Kidney epithelial cell (primary cell): ENCODE measurements at regions not wholly inside any gene's neighbourhood (a gene's known extent, or its start where the extent isn't known, plus 50 kb on each side); places are given as distances from the start of the nearest gene placed in this dataset.

ENCODE experiments used
- DNase-seq: peaks from one replicate; pipeline ENCODE4 v3.0.0-alpha.2; 2010; ENCODE audit warnings: low read depth
- H3K27me3 ChIP-seq: 2 replicates; pipeline ENCODE4 v1.6.0; 2011; ENCODE audit warnings: low read length; ENCODE audit not compliant: control insufficient read depth, insufficient read depth
- H3K36me3 ChIP-seq: 2 replicates; pipeline ENCODE4 v1.5.1; 2011; ENCODE audit warnings: low read length; ENCODE audit not compliant: control insufficient read depth, insufficient read depth
- H3K4me3 ChIP-seq: 2 replicates; pipeline ENCODE4 v1.5.1; 2011; ENCODE audit warnings: low read depth, mild to moderate bottlenecking, control low read depth, low read length
- TF ChIP-seq, protein P1 (sequence below): IDR thresholded peaks from 2 replicates; pipeline ENCODE4 v1.5.1; 2011; ENCODE audit warnings: mild to moderate bottlenecking, moderate library complexity, low read length, control low read depth, inconsistent platforms; ENCODE audit not compliant: insufficient read depth, poor library complexity, severe bottlenecking

DNA sequence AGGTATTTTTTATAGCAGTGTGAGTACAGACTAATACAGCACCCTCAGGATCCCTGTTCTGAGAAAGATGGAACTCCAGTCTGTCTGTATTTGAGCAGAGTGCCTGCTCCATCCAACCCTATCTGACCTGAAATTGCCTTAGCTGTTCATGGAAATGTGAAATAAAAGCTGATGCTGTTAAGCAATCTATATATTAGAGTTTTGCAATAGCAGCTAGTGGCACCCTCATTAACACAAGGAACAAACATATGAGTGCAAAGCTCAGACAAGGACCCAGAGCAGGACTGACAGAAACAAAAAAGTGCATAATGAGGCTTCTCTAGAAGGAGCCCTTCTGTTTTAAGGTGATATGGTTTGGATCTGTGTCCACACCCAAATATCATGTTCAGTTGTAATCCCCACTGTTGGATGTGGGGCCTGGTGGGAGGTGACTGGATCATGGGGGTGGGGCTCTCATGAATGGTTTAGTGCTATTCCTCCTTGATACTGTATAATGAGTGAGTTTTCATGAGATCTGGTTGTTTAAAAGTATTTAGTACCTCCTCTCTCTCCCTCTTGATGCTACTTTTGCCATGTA, 272.9 kb upstream of the KLF3 start:
- TF ChIP-seq, protein P1, sequence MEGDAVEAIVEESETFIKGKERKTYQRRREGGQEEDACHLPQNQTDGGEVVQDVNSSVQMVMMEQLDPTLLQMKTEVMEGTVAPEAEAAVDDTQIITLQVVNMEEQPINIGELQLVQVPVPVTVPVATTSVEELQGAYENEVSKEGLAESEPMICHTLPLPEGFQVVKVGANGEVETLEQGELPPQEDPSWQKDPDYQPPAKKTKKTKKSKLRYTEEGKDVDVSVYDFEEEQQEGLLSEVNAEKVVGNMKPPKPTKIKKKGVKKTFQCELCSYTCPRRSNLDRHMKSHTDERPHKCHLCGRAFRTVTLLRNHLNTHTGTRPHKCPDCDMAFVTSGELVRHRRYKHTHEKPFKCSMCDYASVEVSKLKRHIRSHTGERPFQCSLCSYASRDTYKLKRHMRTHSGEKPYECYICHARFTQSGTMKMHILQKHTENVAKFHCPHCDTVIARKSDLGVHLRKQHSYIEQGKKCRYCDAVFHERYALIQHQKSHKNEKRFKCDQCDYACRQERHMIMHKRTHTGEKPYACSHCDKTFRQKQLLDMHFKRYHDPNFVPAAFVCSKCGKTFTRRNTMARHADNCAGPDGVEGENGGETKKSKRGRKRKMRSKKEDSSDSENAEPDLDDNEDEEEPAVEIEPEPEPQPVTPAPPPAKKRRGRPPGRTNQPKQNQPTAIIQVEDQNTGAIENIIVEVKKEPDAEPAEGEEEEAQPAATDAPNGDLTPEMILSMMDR: no peak
- Histone ChIP-seq H3K27me3 (no peaks in the 10 kb centered on the region), H3K36me3 (no peaks in the 10 kb centered on the region), H3K4me3 (no peak overlapping the region)
- no peak for DNase-seq

DNA sequence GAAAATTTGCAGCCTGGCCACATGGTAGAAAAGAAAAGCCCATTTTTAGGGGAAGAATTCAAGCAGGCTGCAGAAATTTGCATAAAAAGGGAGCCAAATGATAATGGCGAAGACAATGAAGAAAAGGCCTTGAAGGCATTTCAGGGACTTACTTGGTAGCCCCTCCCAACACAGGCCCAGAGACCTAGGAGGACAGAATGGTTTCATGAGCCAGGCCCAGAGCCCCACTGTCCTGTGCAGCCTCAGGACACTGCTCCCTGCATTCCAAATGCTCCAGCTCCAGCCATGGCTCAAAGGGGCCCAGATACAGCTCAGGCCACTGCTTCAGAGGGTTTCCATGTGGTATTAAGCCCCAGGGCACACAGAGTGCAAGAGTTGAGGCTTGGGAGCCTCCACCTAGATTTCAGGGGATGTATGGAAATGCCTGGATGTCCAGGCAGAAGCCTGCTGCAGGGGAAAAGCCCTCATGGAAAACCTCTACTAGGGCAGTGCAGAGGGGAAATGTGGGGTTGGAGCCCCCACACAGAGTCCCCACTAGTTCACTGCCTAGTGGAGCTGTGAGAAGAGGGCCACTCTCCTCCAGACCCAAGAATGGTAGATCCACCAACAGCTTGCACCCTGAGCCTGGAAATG, 271.7 kb upstream of the KLF3 start:
- no peaks in the 10 kb centered on the region for H3K36me3 ChIP-seq
- no peak overlapping the region for H3K4me3 ChIP-seq
- H3K27me3 ChIP-seq: no peaks in the 10 kb centered on the region
- TF ChIP-seq, protein P1: no peak
- DNase-seq: no peak

DNA sequence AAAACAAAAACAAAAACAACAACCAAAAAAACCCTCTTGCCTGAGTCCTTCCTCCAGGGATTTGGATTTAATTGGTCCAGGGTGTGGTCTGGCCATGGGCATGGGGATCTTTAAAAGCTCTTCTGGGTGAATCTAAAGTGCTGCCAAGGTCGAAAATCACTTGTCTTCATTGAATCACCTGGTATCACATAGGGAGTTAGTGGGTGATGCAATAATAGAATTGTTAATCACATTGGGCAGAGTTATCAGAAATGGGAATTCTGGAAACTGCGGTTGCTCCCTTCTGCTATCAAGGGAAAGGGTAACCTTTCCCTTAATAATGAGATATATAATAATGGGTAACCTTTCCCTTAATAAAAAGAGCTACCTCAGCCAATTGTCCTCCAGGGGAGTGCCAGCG, 267.9 kb upstream of the KLF3 start:
- TF ChIP-seq, protein P1: no peak
- DNase-seq: no peak
- Histone ChIP-seq H3K27me3 (no peaks in the 10 kb centered on the region), H3K4me3 (no peak overlapping the region), H3K36me3 (no peaks in the 10 kb centered on the region)

DNA sequence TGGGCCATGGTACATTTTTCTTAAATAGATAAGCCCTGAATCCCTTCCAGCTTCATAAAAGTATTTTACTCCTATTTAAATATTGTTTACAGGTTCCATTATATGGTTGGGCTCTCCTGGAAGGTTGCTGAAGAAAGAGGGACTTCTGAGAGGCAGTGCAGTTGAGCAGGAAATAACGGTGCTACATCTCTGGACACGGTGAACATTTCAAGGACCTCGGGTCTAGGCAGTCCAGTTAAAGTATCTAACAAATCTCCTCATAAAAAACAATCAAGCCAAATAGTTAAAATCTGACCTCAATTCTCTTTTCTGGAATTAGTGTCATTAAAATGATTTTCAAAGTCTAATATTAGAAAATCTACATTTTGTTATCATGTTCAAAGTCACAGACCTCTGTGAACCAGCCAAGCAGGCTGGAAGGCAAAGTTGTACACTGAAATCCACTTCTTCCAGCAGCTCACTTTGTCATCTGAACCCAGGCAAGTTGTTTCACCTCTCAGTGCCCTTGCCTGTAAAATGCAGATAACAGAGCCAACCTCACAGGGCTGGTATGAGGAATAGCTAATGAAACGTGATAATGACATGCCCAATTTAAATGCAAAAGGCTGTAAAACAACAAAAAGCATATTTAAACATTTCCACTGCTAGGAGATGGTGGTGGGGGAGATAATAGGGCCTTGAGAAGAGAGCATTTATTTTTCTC, 267.0 kb upstream of the KLF3 start:
- no peak for DNase-seq
- TF ChIP-seq, protein P1: no peak
- Histone ChIP-seq H3K36me3 (no peaks in the 10 kb centered on the region), H3K4me3 (no peak overlapping the region), H3K27me3 (no peaks in the 10 kb centered on the region)

DNA sequence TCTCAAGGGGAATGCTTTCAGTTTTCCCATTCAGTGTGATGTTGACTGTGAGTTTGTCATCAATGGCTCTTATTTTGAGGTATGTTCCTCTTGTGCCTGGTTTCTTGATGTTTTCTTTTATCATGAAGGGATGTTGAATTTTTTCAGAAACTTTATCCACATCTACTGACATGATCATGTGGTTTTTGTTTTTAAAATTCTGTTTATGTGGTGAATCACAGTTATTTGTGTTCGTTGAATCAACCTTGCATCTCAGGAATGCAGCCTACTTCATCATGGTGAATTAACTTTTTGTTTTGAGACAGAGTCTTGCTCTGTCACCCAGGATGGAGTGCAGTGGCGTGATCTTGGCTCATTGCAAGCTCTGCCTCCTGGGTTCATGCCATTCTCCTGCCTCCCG, 263.1 kb upstream of the KLF3 start:
- DNase-seq: peak; percentile 18
- H3K27me3 ChIP-seq: no peaks in the 10 kb centered on the region
- H3K36me3 ChIP-seq: no peaks in the 10 kb centered on the region
- TF ChIP-seq, protein P1: no peak
- no peak overlapping the region for H3K4me3 ChIP-seq

DNA sequence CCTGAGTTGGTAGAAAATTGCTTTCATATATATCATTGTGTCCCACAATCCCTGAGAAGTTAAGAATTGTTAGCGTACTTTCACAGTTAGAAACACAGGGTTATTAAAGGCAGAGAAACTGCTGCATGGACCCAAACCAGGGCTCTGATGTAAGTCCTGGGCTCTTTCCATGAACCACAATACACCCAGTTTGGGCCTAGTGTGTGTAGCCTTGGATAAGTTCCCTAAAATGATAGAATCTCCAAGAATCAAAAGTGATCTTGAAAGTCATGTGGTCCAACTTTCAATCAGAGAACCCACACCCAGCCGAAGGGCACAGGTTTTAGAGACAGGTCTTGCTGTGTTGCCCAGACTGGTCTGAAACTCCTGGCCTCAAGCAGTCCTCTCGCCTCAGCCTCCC, 257.8 kb upstream of the KLF3 start:
- no peak for DNase-seq
- no peak overlapping the region for H3K4me3 ChIP-seq
- H3K27me3 ChIP-seq: no peaks in the 10 kb centered on the region
- TF ChIP-seq, protein P1: no peak
- no peaks in the 10 kb centered on the region for H3K36me3 ChIP-seq
